Nephron (organoid): ENCODE measurements at regions not wholly inside any gene's neighbourhood (a gene's known extent, or its start where the extent isn't known, plus 50 kb on each side); places are given as distances from the start of the nearest gene placed in this dataset.
"Not testable (repeated sequence)": the region's sequence is repeated elsewhere in the genome, so short reads cannot be mapped to it uniquely, and the experiment has no call there.

Source experiments
- H3K27ac Mint-ChIP-seq, 3 experiments: 2 replicates each; pipeline ENCODE4 v1.8.0; 2020; ENCODE audit warnings: mixed read lengths in 3 of 3, mild to moderate bottlenecking in 2 of 3, moderate library complexity in 1 of 3
- H3K27me3 Mint-ChIP-seq: 2 replicates; pipeline ENCODE4 v1.8.0; 2021; ENCODE audit warnings: low read depth, mild to moderate bottlenecking, moderate library complexity, mixed read lengths
- H3K36me3 Mint-ChIP-seq: 2 replicates; pipeline ENCODE4 v1.8.0; 2020; ENCODE audit warnings: low read depth, mixed read lengths
- H3K4me1 Mint-ChIP-seq: 2 replicates; pipeline ENCODE4 v1.8.0; 2020; ENCODE audit warnings: mixed read lengths
- H3K4me3 Mint-ChIP-seq, 3 experiments: 2 replicates each; pipeline ENCODE4 v1.8.0; 2020; ENCODE audit warnings: mild to moderate bottlenecking in 3 of 3, mixed read lengths in 3 of 3, moderate library complexity in 2 of 3
- H3K9me3 Mint-ChIP-seq: 2 replicates; pipeline ENCODE4 v1.8.0; 2020; ENCODE audit warnings: mixed read lengths
- TF ChIP-seq, protein P1 (sequence below), 3 experiments: fragments of 200-600 bp; sonication (generic); IDR thresholded peaks; one replicate each; pipeline ENCODE4 v1.5.0; 2021; ENCODE audit warnings: antibody characterized with exemption in 3 of 3; ENCODE audit not compliant: unreplicated experiment in 3 of 3

DNA sequence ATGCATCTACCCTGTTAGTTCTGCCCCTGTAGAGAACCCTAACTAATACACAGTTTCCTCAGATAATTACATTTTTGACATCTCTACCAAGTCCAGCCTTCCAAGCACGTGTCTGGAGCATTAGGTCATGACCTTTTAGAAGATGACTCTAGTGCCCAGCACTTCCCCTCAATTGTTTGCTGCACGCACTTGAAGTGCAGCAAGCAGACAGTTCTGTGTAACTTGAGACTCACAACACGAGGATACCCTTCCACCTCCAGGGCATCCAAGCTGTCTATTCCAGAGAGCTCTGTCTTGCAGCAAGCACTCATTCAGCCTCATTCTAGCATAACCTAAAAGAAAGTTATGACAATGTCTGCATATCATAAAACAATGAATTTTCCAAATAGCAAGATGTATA, 1410.5 kb upstream of the CDH18 start:
- H3K27me3 Mint-ChIP-seq = no peaks in the 10 kb centered on the region
- no peaks in the 10 kb centered on the region for H3K9me3 Mint-ChIP-seq
- H3K4me3 Mint-ChIP-seq = no peak overlapping the region
- H3K27ac Mint-ChIP-seq = no peak overlapping the region
- no peaks in the 10 kb centered on the region for H3K36me3 Mint-ChIP-seq
- TF ChIP-seq, protein P1, sequence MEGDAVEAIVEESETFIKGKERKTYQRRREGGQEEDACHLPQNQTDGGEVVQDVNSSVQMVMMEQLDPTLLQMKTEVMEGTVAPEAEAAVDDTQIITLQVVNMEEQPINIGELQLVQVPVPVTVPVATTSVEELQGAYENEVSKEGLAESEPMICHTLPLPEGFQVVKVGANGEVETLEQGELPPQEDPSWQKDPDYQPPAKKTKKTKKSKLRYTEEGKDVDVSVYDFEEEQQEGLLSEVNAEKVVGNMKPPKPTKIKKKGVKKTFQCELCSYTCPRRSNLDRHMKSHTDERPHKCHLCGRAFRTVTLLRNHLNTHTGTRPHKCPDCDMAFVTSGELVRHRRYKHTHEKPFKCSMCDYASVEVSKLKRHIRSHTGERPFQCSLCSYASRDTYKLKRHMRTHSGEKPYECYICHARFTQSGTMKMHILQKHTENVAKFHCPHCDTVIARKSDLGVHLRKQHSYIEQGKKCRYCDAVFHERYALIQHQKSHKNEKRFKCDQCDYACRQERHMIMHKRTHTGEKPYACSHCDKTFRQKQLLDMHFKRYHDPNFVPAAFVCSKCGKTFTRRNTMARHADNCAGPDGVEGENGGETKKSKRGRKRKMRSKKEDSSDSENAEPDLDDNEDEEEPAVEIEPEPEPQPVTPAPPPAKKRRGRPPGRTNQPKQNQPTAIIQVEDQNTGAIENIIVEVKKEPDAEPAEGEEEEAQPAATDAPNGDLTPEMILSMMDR (IDR thresholded peaks at IDR 0.05; ENCODE audit: unreplicated experiment in 3 of 3) = no peak
- no peaks in the 10 kb centered on the region for H3K4me1 Mint-ChIP-seq

DNA sequence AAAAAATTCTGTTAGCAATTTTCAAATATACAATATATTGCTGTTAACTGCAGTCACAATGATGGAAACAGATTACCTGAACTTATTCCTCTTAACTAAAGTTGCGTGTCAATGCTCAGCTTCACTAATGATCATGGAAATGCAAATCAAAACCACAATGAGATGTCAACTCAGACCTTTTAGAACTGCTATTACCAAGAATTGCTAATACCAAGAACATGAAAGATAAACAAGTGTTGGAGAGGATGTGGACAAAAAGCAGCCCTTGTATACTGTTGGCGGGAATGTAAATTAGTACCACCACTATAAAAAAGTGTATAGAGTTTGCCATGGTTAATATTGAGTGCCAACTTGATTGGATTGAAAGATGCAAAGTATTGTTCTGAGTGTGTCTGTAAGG, 1409.7 kb upstream of the CDH18 start:
- Mint-ChIP-seq H3K27ac (no peak overlapping the region), H3K4me3 (no peak overlapping the region), H3K9me3 (no peaks in the 10 kb centered on the region)

DNA sequence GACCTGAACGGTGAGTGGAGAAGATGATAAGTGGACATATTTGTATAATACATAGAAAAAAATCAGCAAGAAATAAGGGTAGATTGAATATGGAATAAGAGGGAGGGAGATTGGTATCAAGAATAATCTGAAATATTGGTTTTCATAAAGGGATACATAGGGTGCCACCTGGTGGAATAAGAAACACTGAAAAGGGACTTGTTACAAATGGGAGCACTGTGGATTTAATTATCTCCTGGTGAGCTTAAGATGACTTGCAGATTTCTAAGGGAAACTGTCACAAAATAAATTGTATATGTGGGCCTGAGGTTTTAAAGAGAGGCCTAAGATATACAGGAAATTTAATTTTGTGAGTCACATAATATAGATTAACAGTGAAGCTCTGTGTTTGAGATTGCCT, 1403.5 kb upstream of the CDH18 start:
- H3K4me3 Mint-ChIP-seq = no peak overlapping the region
- TF ChIP-seq, protein P1 (IDR thresholded peaks at IDR 0.05; ENCODE audit: unreplicated experiment in 3 of 3) = peak in 1 of 3 experiments; percentile 24
- no peaks in the 10 kb centered on the region for H3K27me3 Mint-ChIP-seq
- H3K4me1 Mint-ChIP-seq = no peaks in the 10 kb centered on the region
- H3K36me3 Mint-ChIP-seq = no peaks in the 10 kb centered on the region
- H3K27ac Mint-ChIP-seq = no peak overlapping the region
- H3K9me3 Mint-ChIP-seq = no peaks in the 10 kb centered on the region

More for the DNA sequence above, 1409.7 kb upstream of the CDH18 start:
- TF ChIP-seq, protein P1 (IDR thresholded peaks at IDR 0.05; ENCODE audit: unreplicated experiment in 3 of 3) = no peak
- H3K4me1 Mint-ChIP-seq = no peaks in the 10 kb centered on the region
- no peaks in the 10 kb centered on the region for H3K27me3 Mint-ChIP-seq
- H3K36me3 Mint-ChIP-seq = no peaks in the 10 kb centered on the region

DNA sequence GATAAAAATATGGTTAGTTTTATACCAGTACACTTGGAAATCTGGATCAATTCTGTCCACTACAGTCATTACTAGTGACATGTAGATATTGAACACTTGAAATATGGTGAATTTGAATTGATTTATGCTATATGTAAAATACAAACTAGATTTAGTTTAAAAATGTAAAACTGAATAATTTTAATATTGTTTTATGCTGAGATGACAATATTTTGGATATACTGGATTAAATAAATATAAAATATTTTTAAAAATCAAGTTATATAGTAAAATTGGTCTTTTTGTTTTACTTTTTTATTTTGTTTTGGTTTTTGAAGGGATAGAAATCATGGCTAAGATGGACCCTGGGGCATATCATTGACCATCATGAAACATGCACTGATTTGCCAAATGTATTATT, 1372.8 kb upstream of the CDH18 start:
- not testable (repeated sequence) for H3K4me1 Mint-ChIP-seq, H3K27ac Mint-ChIP-seq, H3K36me3 Mint-ChIP-seq, H3K27me3 Mint-ChIP-seq, H3K9me3 Mint-ChIP-seq, H3K4me3 Mint-ChIP-seq

DNA sequence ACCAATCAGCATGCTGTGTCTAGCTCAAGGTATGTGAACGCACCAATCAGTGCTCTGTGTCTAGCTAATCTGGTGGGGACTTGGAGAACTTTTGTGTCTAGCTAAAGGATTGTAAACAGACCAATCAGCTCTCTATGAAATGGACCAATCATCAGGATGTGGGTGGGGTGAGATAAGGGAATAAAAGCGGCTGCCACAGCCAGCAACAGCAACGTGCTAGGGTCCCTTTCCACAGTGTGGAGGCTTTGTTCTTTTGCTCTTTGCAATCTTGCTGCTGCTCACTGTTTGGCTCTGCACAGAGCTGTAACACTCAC, 1353.9 kb upstream of the CDH18 start:
- not testable (repeated sequence) for H3K36me3 Mint-ChIP-seq, H3K27me3 Mint-ChIP-seq, H3K9me3 Mint-ChIP-seq, H3K4me1 Mint-ChIP-seq
- Mint-ChIP-seq H3K27ac (peak overlapping the region in 2 of 3 experiments; percentile 54 to 62), H3K4me3 (peak overlapping the region; percentile 76 to 87 (median 85))

DNA sequence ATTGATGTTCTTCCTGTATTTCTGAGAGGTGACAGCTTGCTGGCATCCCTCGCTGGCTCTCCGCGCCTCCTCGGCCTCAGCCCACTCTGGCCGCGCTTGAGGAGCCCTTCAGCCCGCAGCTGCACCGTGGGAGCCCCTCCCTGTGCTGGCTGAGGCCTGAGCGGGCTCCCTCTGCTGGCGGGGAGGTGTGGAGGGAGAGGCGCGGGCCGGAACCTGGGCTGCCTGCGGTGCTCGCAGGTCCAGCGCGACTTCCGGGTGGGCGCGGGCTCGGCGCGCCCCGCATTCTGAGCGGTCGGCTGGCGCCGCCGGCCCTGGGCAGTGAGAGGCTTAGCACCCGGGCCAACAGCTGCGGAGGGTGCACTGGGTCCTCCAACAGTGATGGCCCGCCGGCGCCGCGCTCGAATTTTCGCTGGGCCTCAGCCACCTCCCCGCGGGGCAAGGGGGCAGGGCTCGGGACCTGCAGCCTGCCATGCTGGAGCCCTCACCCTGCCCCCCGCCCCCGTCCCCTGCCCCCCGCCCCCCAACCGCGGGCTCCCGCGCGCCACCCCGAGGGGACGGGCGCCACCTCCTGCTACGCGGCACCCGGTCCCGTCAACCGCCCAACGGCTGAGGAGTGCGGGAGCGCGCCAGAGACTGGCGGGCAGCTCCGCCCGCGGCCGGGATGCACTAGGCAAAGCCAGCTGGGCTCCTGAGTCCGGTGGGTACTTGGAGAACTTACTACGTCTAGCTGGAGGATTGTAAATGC, 1353.4 kb upstream of the CDH18 start:
- H3K36me3 Mint-ChIP-seq, H3K4me1 Mint-ChIP-seq, H3K27me3 Mint-ChIP-seq, H3K9me3 Mint-ChIP-seq: not testable (repeated sequence)
- TF ChIP-seq, protein P1 (IDR thresholded peaks at IDR 0.05; ENCODE audit: unreplicated experiment in 3 of 3) = peak; percentile 35 to 45 (median 43)
- Mint-ChIP-seq H3K4me3 (peak overlapping the region; percentile 76 to 87 (median 85)), H3K27ac (peak overlapping the region in 2 of 3 experiments; percentile 54 to 62)

DNA sequence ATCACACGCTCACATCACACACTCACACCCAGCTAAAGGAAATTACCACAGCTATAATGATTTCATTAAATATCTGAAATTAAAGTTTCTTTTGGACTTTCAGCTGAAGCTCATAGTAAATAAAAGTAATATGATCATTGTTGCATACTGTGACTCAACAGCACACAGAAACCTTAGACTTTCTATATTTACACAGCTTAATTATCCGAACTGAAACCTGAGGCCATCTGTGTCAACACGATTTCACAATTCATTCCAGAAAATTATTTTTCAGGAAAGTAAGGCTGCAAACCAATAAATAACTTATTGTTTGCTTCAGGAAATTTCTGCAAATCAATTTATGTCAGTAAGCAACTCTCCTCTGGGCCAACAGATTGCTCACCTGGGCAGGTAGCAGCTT, 1352.2 kb upstream of the CDH18 start:
- not testable (repeated sequence) for H3K27ac Mint-ChIP-seq, H3K4me1 Mint-ChIP-seq

DNA sequence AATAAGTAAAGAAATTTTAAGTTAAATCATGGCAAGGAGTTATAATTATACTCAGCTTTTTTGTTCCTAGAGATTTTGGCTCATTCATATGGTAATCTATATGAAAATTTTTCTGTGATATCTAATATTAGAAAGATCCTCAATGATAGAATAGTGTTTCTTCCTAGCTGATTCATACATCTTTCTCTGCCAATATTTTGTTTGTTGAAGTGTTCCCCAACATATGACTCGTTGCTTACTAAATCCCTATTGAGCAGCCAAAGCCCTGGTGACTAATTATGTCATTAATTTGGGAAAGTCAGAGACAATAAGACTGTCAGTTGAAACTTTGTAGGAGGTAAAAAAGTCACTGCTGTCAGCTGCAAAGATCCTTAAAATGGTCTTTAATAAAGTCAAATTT, 1348.5 kb upstream of the CDH18 start:
- not testable (repeated sequence) for H3K4me1 Mint-ChIP-seq, H3K4me3 Mint-ChIP-seq, H3K27ac Mint-ChIP-seq, H3K9me3 Mint-ChIP-seq, H3K36me3 Mint-ChIP-seq, H3K27me3 Mint-ChIP-seq

More for the DNA sequence above, 1352.2 kb upstream of the CDH18 start:
- not testable (repeated sequence) for H3K27me3 Mint-ChIP-seq, H3K4me3 Mint-ChIP-seq, H3K9me3 Mint-ChIP-seq, H3K36me3 Mint-ChIP-seq

DNA sequence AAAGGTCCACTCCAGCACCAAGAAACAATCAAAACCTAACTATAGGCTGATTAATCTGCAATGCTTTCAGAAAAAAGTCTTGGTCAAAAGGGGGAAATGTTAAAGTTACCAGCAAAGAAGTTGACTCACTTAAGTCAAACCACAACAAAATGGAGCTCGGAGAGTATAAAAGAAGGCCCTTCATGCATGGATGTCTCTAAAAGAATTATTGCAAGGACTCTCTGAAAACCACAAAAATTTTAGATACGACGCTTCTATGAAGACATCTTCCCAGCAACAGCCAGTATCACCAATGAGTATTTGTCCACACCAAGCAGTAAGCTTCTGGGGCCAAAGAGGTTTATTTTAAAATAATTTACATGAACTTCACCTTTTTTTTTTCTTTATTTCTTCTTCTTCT, 1327.4 kb upstream of the CDH18 start:
- H3K36me3 Mint-ChIP-seq, H3K27ac Mint-ChIP-seq, H3K9me3 Mint-ChIP-seq, H3K27me3 Mint-ChIP-seq, H3K4me3 Mint-ChIP-seq, H3K4me1 Mint-ChIP-seq: not testable (repeated sequence)

DNA sequence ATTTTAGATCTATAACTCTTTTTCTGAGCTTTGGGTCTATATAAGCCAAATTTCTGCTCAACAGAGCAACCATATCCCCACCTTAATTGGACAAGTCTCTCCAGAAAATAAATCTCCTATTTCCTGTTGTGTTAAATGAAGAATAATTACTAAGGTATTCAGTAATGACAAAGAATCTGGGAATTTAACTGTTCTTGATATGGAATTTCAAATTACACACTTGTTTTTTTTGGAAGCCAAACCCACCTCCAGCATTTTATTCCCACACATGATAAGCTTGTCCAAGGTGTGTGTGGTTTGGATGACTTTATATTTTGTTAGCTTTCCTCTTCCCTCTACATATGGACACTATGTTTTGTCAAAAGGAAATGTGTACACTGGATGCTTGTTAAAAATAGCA, 1313.2 kb upstream of the CDH18 start:
- H3K4me1 Mint-ChIP-seq, H3K27ac Mint-ChIP-seq: not testable (repeated sequence)

DNA sequence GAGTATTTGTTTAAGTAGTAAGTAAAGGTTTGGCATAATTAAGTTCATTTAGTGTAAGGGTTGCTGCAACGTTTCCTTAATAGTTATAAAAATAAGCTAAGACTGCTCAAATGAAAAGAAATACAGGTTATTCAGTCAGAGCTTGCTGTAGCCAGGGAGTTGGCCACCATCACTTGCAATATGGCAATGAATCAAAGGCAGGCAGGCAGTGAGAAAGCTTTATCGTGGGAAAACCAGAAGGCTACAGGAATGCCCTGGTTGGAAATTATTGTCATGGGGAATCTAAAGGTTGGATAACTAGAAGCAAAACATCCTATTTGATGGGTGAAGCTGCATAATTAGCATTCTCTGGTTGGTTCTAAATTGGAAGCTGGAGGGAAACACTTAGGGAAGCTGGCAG, 1286.4 kb upstream of the CDH18 start:
- not testable (repeated sequence) for H3K27me3 Mint-ChIP-seq, H3K9me3 Mint-ChIP-seq, H3K27ac Mint-ChIP-seq, H3K36me3 Mint-ChIP-seq, H3K4me1 Mint-ChIP-seq, H3K4me3 Mint-ChIP-seq

More for the DNA sequence above, 1313.2 kb upstream of the CDH18 start:
- H3K9me3 Mint-ChIP-seq, H3K27me3 Mint-ChIP-seq, H3K4me3 Mint-ChIP-seq, H3K36me3 Mint-ChIP-seq: not testable (repeated sequence)
